ENCODE measurements at regions not wholly inside any gene's neighbourhood (a gene's known extent, or its start where the extent isn't known, plus 50 kb on each side); places are given as distances from the start of the nearest gene placed in this dataset.

DNA sequence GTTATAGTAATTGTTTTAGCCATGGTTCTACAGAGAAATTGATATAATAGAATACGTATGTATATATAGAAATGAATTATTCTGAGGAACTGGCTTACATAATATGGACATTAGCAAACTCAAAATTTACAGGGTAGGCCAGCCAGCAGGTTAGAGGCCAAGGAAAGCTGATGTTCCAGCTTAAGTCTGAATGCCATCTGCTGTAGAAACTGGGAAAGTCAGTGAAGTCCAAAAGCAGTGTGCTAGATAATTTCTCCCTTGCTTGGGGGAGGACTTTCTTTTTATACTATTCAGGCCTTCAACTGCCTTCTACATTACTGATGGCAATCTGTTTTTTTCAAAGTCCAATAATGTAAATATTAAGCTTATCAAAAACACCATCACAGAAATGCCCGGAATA, 1174.7 kb downstream of the ZPLD1 start:
- H3K27me3 Mint-ChIP-seq: no peaks in the 10 kb centered on the region
- no peak overlapping the region for H3K4me3 Mint-ChIP-seq
- no peaks in the 10 kb centered on the region for H3K4me1 Mint-ChIP-seq
- H3K36me3 Mint-ChIP-seq: no peaks in the 10 kb centered on the region
- H3K27ac Mint-ChIP-seq: no peak overlapping the region
- H3K9me3 Mint-ChIP-seq: peaks cover 0 to 4% (median 0%) of the 10 kb centered on the region in 3 donors

- no peak overlapping the region for H3K4me3 Mint-ChIP-seq
- no peaks in the 10 kb centered on the region for H3K4me1 Mint-ChIP-seq
- H3K9me3 Mint-ChIP-seq: peaks cover 0 to 2% (median 2%) of the 10 kb centered on the region in 3 donors
- H3K36me3 Mint-ChIP-seq: no peaks in the 10 kb centered on the region
- H3K27ac Mint-ChIP-seq: no peak overlapping the region
- no peaks in the 10 kb centered on the region for H3K27me3 Mint-ChIP-seq
Observed at GRCh38 chr3:103613397-103614156, 1178.8 kb downstream of the ZPLD1 start.

DNA sequence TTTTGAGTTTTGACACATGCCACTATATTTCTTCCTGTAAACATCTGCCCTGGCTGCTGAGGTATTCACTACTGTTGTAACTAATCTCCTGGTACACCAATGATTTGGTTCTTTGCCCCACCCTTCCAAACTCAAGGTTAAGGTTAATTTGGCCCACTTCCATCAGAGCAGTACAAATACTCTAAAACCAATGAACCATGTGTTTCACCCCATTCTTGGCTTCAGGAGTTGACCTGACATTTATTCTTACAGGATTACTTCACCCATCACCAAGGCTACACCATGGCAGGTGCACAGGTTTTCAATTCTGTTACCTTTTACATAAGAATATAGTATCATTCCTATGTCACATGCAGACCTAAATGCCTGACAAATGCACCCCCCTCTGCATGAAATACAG, 1179.9 kb downstream of the ZPLD1 start:
- H3K27me3 Mint-ChIP-seq: no peaks in the 10 kb centered on the region

DNA sequence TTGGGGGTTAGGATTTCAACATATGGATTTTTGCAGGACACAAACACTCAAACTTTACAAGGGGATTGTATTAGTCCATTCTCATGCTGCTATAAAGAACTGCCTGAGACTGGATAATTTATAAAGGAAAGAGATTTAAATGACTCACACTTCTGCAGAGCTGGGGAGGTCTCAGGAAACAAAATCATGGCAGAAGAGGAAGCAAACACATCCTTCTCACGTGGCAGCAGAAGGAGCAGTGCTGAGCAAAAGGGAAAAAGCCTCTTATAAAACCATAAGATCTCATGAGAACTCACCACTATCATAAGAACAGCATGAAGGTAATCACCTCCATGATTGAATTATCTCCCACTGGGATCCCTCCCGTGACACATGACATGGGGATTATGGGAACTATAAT, 1183.1 kb downstream of the ZPLD1 start:
- Mint-ChIP-seq H3K4me3 (no peak overlapping the region), H3K27me3 (no peaks in the 10 kb centered on the region), H3K4me1 (no peaks in the 10 kb centered on the region), H3K36me3 (no peaks in the 10 kb centered on the region), H3K9me3 (peaks cover 0 to 6% (median 0%) of the 10 kb centered on the region in 3 donors), H3K27ac (no peak overlapping the region)

More for the DNA sequence above, 1179.9 kb downstream of the ZPLD1 start:
- Mint-ChIP-seq H3K4me3 (no peak overlapping the region), H3K4me1 (no peaks in the 10 kb centered on the region), H3K27ac (no peak overlapping the region), H3K9me3 (peaks cover 0 to 2% (median 0%) of the 10 kb centered on the region in 3 donors), H3K36me3 (no peaks in the 10 kb centered on the region)

DNA sequence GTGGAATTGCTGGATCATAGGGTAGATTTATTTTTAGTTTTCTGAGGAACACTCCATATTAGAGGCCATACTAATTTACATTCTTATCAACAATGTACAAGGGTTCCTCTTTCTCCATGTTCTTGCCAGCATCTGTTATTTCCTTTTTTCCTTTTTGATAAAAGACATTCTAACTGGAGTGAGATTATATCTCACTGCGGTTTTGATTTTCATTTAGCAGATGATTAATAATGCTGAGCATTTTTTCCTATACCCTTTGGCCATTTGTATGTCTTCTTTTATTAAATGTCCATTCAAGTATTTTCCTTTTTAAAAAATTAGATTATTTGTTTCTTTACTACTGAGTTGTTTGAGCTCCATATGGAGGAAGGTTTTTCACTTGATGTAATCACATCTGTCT, 1189.5 kb downstream of the ZPLD1 start:
- peaks cover 4 to 11% (median 6%) of the 10 kb centered on the region in 3 donors for H3K9me3 Mint-ChIP-seq
- no peaks in the 10 kb centered on the region for H3K36me3 Mint-ChIP-seq
- no peak overlapping the region for H3K4me3 Mint-ChIP-seq
- no peaks in the 10 kb centered on the region for H3K27me3 Mint-ChIP-seq
- no peaks in the 10 kb centered on the region for H3K4me1 Mint-ChIP-seq
- H3K27ac Mint-ChIP-seq: no peak overlapping the region

DNA sequence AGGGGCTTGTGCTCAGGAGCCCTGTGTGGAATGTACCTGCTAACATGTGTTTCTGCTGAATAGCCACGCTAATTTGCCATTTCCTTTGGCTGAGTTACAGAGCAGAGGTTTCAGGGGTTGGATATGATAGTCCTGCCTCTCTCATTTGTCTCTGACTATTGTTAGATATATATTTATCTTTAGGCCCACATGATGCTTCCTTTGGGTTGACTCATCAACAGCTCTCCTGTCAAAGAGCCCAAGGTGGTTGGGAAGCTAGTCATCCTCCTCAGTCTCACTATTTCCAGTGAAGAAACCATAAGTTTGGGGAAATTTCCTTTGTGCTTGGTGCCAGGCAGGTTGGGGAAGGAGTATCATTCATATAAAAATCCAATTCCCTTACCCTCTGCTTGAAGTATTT, 1194.6 kb downstream of the ZPLD1 start:
- H3K4me3 Mint-ChIP-seq: no peak overlapping the region
- H3K27me3 Mint-ChIP-seq: no peaks in the 10 kb centered on the region
- H3K36me3 Mint-ChIP-seq: no peaks in the 10 kb centered on the region
- no peak overlapping the region for H3K27ac Mint-ChIP-seq
- H3K9me3 Mint-ChIP-seq: peaks cover 3 to 19% (median 6%) of the 10 kb centered on the region in 3 donors
- H3K4me1 Mint-ChIP-seq: no peaks in the 10 kb centered on the region

GRCh38 chr3:103644450-103644849, 1209.6 kb downstream of the ZPLD1 start:
- no peaks in the 10 kb centered on the region for H3K9me3 Mint-ChIP-seq
- H3K4me3 Mint-ChIP-seq: no peak overlapping the region
- no peaks in the 10 kb centered on the region for H3K4me1 Mint-ChIP-seq
- peaks cover 2% of the 10 kb centered on the region for H3K27me3 Mint-ChIP-seq
- no peaks in the 10 kb centered on the region for H3K36me3 Mint-ChIP-seq
- H3K27ac Mint-ChIP-seq: no peak overlapping the region

DNA sequence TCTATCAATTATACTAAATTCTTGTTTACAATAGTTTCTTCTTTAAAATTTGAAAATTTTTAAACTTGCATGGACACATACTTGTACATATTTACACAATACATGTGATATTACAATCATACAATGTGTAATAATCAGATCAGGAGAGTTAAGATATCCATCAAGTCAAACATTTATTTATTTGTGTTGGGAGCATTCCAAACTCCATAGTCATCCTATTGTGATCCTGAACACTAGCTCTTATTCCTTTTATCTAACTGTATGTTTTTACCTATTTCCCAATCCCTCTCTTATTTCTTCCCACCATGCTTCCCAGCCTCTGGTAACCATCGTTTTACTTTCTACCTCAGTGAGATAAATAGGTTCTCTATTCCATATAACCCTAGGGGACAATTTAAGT, 1219.2 kb downstream of the ZPLD1 start:
- no peaks in the 10 kb centered on the region for H3K4me1 Mint-ChIP-seq

DNA sequence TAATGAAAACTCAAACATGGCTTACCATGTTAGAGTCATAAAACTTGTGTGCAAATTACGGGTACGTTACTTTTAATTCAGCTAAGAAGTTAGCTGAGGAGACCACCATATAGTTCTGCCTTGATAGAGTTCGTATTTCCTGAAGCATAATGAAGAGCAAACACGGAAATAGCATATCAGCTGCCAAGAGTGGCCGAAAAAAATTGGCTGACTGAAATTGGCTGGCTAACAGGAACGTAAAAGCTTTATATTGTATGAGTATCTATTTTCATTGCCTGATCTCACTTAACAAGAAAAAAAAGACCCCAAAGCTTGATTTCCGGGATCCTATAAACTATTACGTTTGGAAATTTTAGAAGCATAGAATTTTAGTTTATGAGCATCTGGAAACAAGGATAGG, 1222.9 kb downstream of the ZPLD1 start:
- H3K27me3 Mint-ChIP-seq: no peaks in the 10 kb centered on the region
- peaks cover 0 to 2% (median 0%) of the 10 kb centered on the region in 3 donors for H3K9me3 Mint-ChIP-seq
- H3K36me3 Mint-ChIP-seq: no peaks in the 10 kb centered on the region
- H3K4me3 Mint-ChIP-seq: no peak overlapping the region
- H3K4me1 Mint-ChIP-seq: no peaks in the 10 kb centered on the region
- no peak overlapping the region for H3K27ac Mint-ChIP-seq

More for the DNA sequence above, 1219.2 kb downstream of the ZPLD1 start:
- H3K4me3 Mint-ChIP-seq: no peak overlapping the region
- no peaks in the 10 kb centered on the region for H3K36me3 Mint-ChIP-seq
- no peaks in the 10 kb centered on the region for H3K9me3 Mint-ChIP-seq
- H3K27me3 Mint-ChIP-seq: no peaks in the 10 kb centered on the region
- no peak overlapping the region for H3K27ac Mint-ChIP-seq

- Mint-ChIP-seq H3K4me1 (peaks cover 0 to 2% (median 0%) of the 10 kb centered on the region in 3 donors), H3K36me3 (no peaks in the 10 kb centered on the region), H3K27ac (no peak overlapping the region)
Observed at GRCh38 chr3:103660810-103661209, 1226.0 kb downstream of the ZPLD1 start.

GRCh38 chr3:103662591-103662990, 1227.8 kb downstream of the ZPLD1 start:
- Mint-ChIP-seq H3K36me3 (no peaks in the 10 kb centered on the region), H3K4me3 (no peak overlapping the region), H3K27me3 (no peaks in the 10 kb centered on the region), H3K27ac (no peak overlapping the region), H3K9me3 (peaks cover 0 to 4% (median 1%) of the 10 kb centered on the region in 3 donors), H3K4me1 (peaks cover 0 to 2% (median 0%) of the 10 kb centered on the region in 3 donors)

More at GRCh38 chr3:103660810-103661209, 1226.0 kb downstream of the ZPLD1 start:
- no peak overlapping the region for H3K4me3 Mint-ChIP-seq
- no peaks in the 10 kb centered on the region for H3K27me3 Mint-ChIP-seq
- H3K9me3 Mint-ChIP-seq: peaks cover 0 to 4% (median 0%) of the 10 kb centered on the region in 3 donors

GRCh38 chr3:103672346-103672745, 1237.5 kb downstream of the ZPLD1 start:
- H3K4me1 Mint-ChIP-seq: no peaks in the 10 kb centered on the region
- no peaks in the 10 kb centered on the region for H3K36me3 Mint-ChIP-seq
- H3K9me3 Mint-ChIP-seq: peaks cover 0 to 1% (median 0%) of the 10 kb centered on the region in 3 donors
- no peaks in the 10 kb centered on the region for H3K27me3 Mint-ChIP-seq
- no peak overlapping the region for H3K4me3 Mint-ChIP-seq
- H3K27ac Mint-ChIP-seq: no peak overlapping the region

DNA sequence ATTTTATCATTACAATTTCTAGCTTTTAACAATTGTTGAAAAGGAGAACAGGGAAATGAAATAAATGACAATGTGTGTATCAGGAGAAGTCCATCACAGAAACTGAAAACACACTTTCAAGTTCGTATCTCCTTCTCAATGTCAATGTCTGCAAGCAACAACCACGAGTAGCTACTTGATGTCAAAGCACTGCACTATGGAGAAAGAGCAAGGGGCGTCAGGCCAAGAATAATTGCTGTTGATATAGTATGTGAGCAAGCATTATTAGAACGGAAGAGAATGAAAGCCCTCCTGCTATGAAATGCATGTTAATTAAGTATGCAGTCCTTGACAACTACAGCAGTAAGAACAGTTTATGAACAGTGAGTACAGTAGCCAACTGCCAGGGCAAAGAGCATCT, 1250.1 kb downstream of the ZPLD1 start:
- H3K36me3 Mint-ChIP-seq: no peaks in the 10 kb centered on the region
- H3K27me3 Mint-ChIP-seq: no peaks in the 10 kb centered on the region
- no peaks in the 10 kb centered on the region for H3K4me1 Mint-ChIP-seq
- H3K27ac Mint-ChIP-seq: no peak overlapping the region
- no peak overlapping the region for H3K4me3 Mint-ChIP-seq
- peaks cover 0 to 8% (median 2%) of the 10 kb centered on the region in 3 donors for H3K9me3 Mint-ChIP-seq

DNA sequence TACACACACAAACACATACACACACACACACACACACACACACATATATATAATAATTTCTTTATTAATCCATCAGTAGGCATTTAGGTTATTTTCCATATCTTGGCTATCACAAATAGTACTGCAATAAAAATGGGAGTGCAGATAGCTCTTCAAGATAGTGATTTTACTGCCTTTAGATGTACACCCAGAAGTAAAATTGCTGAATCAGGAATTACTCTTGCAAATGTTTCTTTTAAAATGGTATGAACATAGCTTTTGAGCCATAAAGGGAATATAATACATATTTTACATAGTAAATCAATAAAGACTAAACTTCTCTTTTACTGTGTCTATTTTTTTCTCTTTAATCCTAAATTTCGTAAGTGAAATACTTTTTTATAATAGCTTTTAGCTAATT, 1251.1 kb downstream of the ZPLD1 start:
- H3K27ac Mint-ChIP-seq: no peak overlapping the region
- no peaks in the 10 kb centered on the region for H3K4me1 Mint-ChIP-seq
- no peak overlapping the region for H3K4me3 Mint-ChIP-seq
- H3K27me3 Mint-ChIP-seq: no peaks in the 10 kb centered on the region
- H3K36me3 Mint-ChIP-seq: no peaks in the 10 kb centered on the region
- peaks cover 0 to 10% (median 2%) of the 10 kb centered on the region in 3 donors for H3K9me3 Mint-ChIP-seq

DNA sequence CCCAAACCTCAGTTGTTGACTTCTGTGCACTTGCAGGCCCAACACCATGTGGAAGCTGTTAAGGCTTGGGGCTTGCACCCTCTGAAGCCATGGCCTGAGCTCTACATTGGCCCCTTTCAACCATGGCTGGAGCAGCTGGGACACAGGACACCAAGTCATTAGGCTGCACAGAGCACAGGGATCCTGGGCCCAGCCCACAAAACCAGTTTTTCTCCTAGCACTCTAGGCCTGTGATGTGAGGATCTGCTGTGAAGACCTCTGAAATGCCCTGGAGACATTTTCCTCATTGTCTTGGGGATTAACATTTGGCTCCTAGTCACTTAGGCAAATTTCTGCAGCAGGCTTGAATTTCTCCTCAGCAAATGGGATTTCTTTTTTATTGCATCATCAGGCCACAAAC, 1255.7 kb downstream of the ZPLD1 start:
- Mint-ChIP-seq H3K27ac (no peak overlapping the region), H3K27me3 (no peaks in the 10 kb centered on the region), H3K36me3 (no peaks in the 10 kb centered on the region), H3K4me1 (no peaks in the 10 kb centered on the region), H3K4me3 (no peak overlapping the region), H3K9me3 (peaks cover 2 to 16% (median 2%) of the 10 kb centered on the region in 3 donors)

DNA sequence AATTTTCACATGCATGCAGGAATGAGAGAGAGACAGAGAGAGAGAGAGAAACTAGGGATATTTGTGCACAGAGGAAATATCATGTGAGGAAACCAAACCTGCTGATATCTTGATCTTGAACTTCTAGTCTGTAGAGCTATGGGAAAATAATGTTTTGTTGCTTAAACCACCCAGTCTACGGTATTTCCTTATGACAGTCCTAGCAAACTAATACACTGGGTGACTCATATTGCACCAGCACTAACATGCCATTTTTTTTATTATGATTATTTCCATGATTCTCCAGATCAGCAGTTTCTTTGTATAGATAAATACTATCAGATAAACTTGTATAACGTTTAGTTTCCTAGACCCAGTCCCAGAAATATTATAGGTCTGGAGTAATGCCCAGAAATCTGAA, 1259.0 kb downstream of the ZPLD1 start:
- no peaks in the 10 kb centered on the region for H3K4me1 Mint-ChIP-seq
- no peak overlapping the region for H3K27ac Mint-ChIP-seq

More for the DNA sequence above, 1259.0 kb downstream of the ZPLD1 start:
- Mint-ChIP-seq H3K4me3 (no peak overlapping the region), H3K9me3 (peaks cover 2 to 16% (median 4%) of the 10 kb centered on the region in 3 donors), H3K27me3 (no peaks in the 10 kb centered on the region), H3K36me3 (no peaks in the 10 kb centered on the region)

Measured in IgD-negative memory B cell (primary cell).